ENCODE measurements at regions not wholly inside any gene's neighbourhood (a gene's known extent, or its start where the extent isn't known, plus 50 kb on each side); places are given as distances from the start of the nearest gene placed in this dataset.

- TF ChIP-seq RFX5 (IDR thresholded peaks at IDR 0.05) (no peak), HMGXB4 (CRISPR knock-in tag; IDR thresholded peaks at IDR 0.05; ENCODE audit: borderline replicate concordance) (no peak), REST (IDR thresholded peaks at IDR 0.05) (no peak), CTCF (IDR thresholded peaks at IDR 0.05) (no peak), POLR2A (IDR thresholded peaks at IDR 0.05; ENCODE audit: low read length) (no peak)
Measured at GRCh38 chr3:73805435-73805834, 180.7 kb upstream of the PDZRN3 start.
